Endothelial cell of umbilical vein (primary cell): ENCODE measurements at regions not wholly inside any gene's neighbourhood (a gene's known extent, or its start where the extent isn't known, plus 50 kb on each side); places are given as distances from the start of the nearest gene placed in this dataset.

Source experiments
- BruUV-seq: library from RNA; stranded (reverse); fragments of 400-500 nt; replicated peaks from 2 replicates; lab custom pipeline; 2021; lab: Mats Ljungman, UMichigan
- CTCF ChIA-PET: fragments of 300-600, 350-600 bp; sonication (Branson Sonifier 250); formaldehyde crosslinking; loops from one replicate; lab custom pipeline; 2021; ENCODE audit warnings: antibody characterized with exemption, inconsistent platforms; lab: Charles Lee
- POLR2A ChIA-PET: fragments of 300-600, 350-600 bp; sonication (Branson Sonifier 250); formaldehyde crosslinking; loops from one replicate; lab custom pipeline; 2021; ENCODE audit warnings: antibody characterized with exemption, inconsistent platforms; lab: Charles Lee
- DNase-seq: peaks from one replicate; pipeline ENCODE4 v3.0.0-alpha.2; 2011; ENCODE audit warnings: low read depth, low spot score
- FAIRE-seq: peaks from 2 replicates; lab custom pipeline; 2011; peaks lifted over from hg19 to GRCh38; lab: Jason Lieb, UNC
- H2AFZ ChIP-seq: 2 replicates; pipeline ENCODE4 v1.6.0; 2012; ENCODE audit warnings: low read depth, low read length, control low read depth, inconsistent platforms
- H3K27ac ChIP-seq: 2 replicates; pipeline ENCODE4 v1.5.1; 2011; ENCODE audit warnings: low read depth, mild to moderate bottlenecking, control low read depth, low read length, moderate library complexity; ENCODE audit not compliant: insufficient read depth
- H3K27me3 ChIP-seq, 2 experiments: 2 replicates each; pipeline versions ENCODE4 v1.6.0 to v1.6.1; 2011; ENCODE audit warnings: low read length in 2 of 2, mixed read lengths in 1 of 2; ENCODE audit not compliant: control insufficient read depth in 2 of 2, insufficient read depth in 2 of 2
- H3K36me3 ChIP-seq, 2 experiments: 2 replicates in 1 of 2; 3 replicates in 1 of 2; pipeline ENCODE4 v1.5.1; 2011; ENCODE audit warnings: low read length in 2 of 2, mild to moderate bottlenecking in 1 of 2, moderate library complexity in 1 of 2; ENCODE audit not compliant: control insufficient read depth in 2 of 2, insufficient read depth in 2 of 2; ENCODE audit errors: extremely low read depth in 1 of 2
- H3K4me1 ChIP-seq: 3 replicates; pipeline ENCODE4 v1.5.1; 2011; ENCODE audit warnings: mild to moderate bottlenecking, low read length; ENCODE audit not compliant: control insufficient read depth, insufficient read depth; ENCODE audit errors: extremely low read depth
- H3K4me2 ChIP-seq: 2 replicates; pipeline ENCODE4 v1.6.1; 2011; ENCODE audit warnings: low read length, control low read depth, mixed read lengths; ENCODE audit not compliant: insufficient read depth
- H3K4me3 ChIP-seq, 3 experiments: fragments of 200-600 bp in 1 of 3; sonication (generic), shearing (Covaris generic) in 1 of 3; replicated peaks in 1 of 3; 2 replicates each; pipeline ENCODE4 v1.5.1; 2011 to 2016; ENCODE audit warnings: control low read depth in 3 of 3, low read length in 3 of 3, mild to moderate bottlenecking in 2 of 3, inconsistent platforms in 1 of 3, low read depth in 1 of 3, moderate library complexity in 1 of 3; ENCODE audit not compliant: insufficient read depth in 1 of 3
- H3K79me2 ChIP-seq: 2 replicates; pipeline ENCODE4 v1.6.0; 2012; ENCODE audit warnings: low read length, inconsistent platforms; ENCODE audit not compliant: control insufficient read depth, insufficient read depth
- H3K9ac ChIP-seq: replicated peaks from 2 replicates; pipeline ENCODE3; 2011; ENCODE audit warnings: low read length, control low read depth; ENCODE audit not compliant: insufficient read depth; ENCODE audit errors: extremely low read depth
- H3K9me1 ChIP-seq: replicated peaks from 3 replicates; pipeline ENCODE4 v1.6.0; 2011; ENCODE audit warnings: mild to moderate bottlenecking, low read length; ENCODE audit not compliant: control insufficient read depth, insufficient read depth; ENCODE audit errors: extremely low read depth
- H3K9me3 ChIP-seq: replicated peaks from 2 replicates; pipeline ENCODE4 v1.5.1; 2012; ENCODE audit warnings: low read length, inconsistent platforms; ENCODE audit not compliant: control insufficient read depth, insufficient read depth
- H4K20me1 ChIP-seq: replicated peaks from 2 replicates; pipeline ENCODE3; 2011; ENCODE audit warnings: mild to moderate bottlenecking, low read length; ENCODE audit not compliant: control insufficient read depth, insufficient read depth; ENCODE audit errors: extremely low read depth
- EZH2 ChIP-seq: IDR thresholded peaks from 2 replicates; pipeline ENCODE4 v1.6.1; 2012; ENCODE audit warnings: borderline replicate concordance, low read depth, mild to moderate bottlenecking, moderate library complexity, low read length, inconsistent platforms; ENCODE audit not compliant: severe bottlenecking
- FOS ChIP-seq: IDR thresholded peaks from 2 replicates; pipeline ENCODE4 v1.6.1; 2011; ENCODE audit warnings: mild to moderate bottlenecking, low read length, moderate library complexity, borderline replicate concordance; ENCODE audit not compliant: insufficient read depth
- GATA2 ChIP-seq: IDR thresholded peaks from 2 replicates; pipeline ENCODE4 v1.7.0; 2011; ENCODE audit warnings: low read depth, mild to moderate bottlenecking, moderate library complexity, mixed read lengths, low read length; ENCODE audit not compliant: insufficient read length, insufficient read depth
- JUN ChIP-seq: IDR thresholded peaks from 2 replicates; pipeline ENCODE4 v1.6.1; 2011; ENCODE audit warnings: borderline replicate concordance, low read depth; ENCODE audit not compliant: insufficient read length, insufficient read depth
- MAX ChIP-seq: IDR thresholded peaks from 2 replicates; pipeline ENCODE4 v1.6.1; 2011; ENCODE audit not compliant: insufficient read depth, insufficient read length
- MYC ChIP-seq: IDR thresholded peaks from one replicate; pipeline ENCODE4 v1.6.1; 2011; ENCODE audit warnings: mild to moderate bottlenecking, low read depth, low read length
- POLR2A ChIP-seq: IDR thresholded peaks from 2 replicates; pipeline ENCODE4 v1.6.1; 2012; ENCODE audit warnings: low read depth, mild to moderate bottlenecking, control low read depth, low read length
- POLR2AphosphoS5 ChIP-seq: IDR thresholded peaks from 2 replicates; pipeline ENCODE4 v1.6.1; 2012; ENCODE audit warnings: low read depth, mild to moderate bottlenecking, control low read depth, low read length, moderate library complexity; ENCODE audit not compliant: insufficient read depth
- dilution Hi-C: fragments of 300-500 bp; cut with MboI; formaldehyde crosslinking; loops from one replicate; pipeline ENCODE4 v1.15.0; 2019; ENCODE audit warnings: low sequenced_read_pairs; ENCODE audit not compliant: extremely low pct_ligation_motif_present
- intact Hi-C: fragments of 100-400 bp; cut with micrococcal nuclease; formaldehyde crosslinking; loops from one replicate; pipeline ENCODE4 v1.10.0; 2022

DNA sequence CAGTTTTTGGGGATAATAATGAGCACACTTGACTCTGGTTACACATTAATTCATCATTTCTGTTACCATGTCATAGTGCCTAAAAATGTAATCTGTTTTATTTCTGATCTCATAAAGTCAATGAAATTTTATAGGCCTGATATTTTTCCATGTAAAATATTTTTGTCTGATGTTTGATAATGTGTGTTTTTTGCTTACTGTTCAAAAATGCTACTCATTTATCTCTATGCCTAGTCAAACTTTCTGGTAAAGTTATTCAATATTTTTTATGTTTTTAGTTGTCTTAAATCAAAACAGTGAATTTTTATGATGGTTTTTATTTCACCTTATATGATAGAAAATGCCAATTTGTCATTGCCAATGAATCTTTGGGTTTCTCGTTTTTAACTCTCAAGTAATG is 147.0 kb downstream of the AHSP start:
- Histone ChIP-seq H3K27ac (no peak overlapping the region), H3K4me3 (no peak overlapping the region), H3K9ac (no peak overlapping the region), H3K36me3 (no peaks in the 10 kb centered on the region), H3K79me2 (no peaks in the 10 kb centered on the region), H4K20me1 (no peaks in the 10 kb centered on the region), H3K9me1 (no peaks in the 10 kb centered on the region), H3K4me1 (no peaks in the 10 kb centered on the region), H3K9me3 (no peaks in the 10 kb centered on the region), H3K4me2 (no peak overlapping the region), H2AFZ (no peak overlapping the region), H3K27me3 (no peaks in the 10 kb centered on the region)
- DNase-seq (no peak), FAIRE-seq (no peak)
- dilution Hi-C loops (no loop called here), intact Hi-C loops (no loop called here)
- no peak for TF ChIP-seq FOS
- TF ChIP-seq MYC = no peak
- no peak for TF ChIP-seq GATA2
- TF ChIP-seq MAX = no peak
- no peak for TF ChIP-seq POLR2A
- TF ChIP-seq JUN = no peak
- no peak for TF ChIP-seq POLR2AphosphoS5
- ChIA-PET CTCF (no interaction called here), POLR2A (no interaction called here)
- BruUV-seq = no TSS peak

DNA sequence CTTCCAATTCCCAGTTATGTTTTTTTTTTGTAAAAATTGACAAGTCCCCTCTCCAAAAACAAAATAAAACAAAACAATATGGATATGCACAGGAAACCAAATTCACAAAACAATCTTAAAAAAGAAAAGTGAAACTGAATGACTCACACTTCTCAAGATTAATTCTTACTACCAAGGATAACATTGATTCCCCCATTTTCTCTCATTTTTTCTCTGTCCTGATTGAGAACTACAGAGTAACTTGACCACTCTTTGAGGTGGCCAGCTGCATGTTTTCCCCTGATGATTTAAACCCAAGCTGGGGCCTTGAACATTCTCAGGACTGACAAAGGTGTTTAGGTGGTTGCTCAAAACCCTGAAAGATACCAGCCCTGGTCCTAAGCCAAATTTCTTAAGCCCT is 149.0 kb downstream of the AHSP start:
- Histone ChIP-seq H2AFZ (no peak overlapping the region), H3K4me2 (no peak overlapping the region), H3K4me3 (no peak overlapping the region), H3K9ac (no peak overlapping the region), H3K9me3 (no peaks in the 10 kb centered on the region), H3K36me3 (no peaks in the 10 kb centered on the region), H3K9me1 (no peaks in the 10 kb centered on the region), H3K4me1 (no peaks in the 10 kb centered on the region), H3K27me3 (no peaks in the 10 kb centered on the region), H3K27ac (no peak overlapping the region), H3K79me2 (no peaks in the 10 kb centered on the region), H4K20me1 (no peaks in the 10 kb centered on the region)
- dilution Hi-C loops = no loop called here
- no peak for DNase-seq
- POLR2A ChIA-PET = no interaction called here
- TF ChIP-seq EZH2 = no peak
- no TSS peak for BruUV-seq
- intact Hi-C loops = no loop called here
- CTCF ChIA-PET = no interaction called here
- no peak for FAIRE-seq
